Smooth muscle cell (in vitro differentiated cells): ENCODE measurements at regions not wholly inside any gene's neighbourhood (a gene's known extent, or its start where the extent isn't known, plus 50 kb on each side); places are given as distances from the start of the nearest gene placed in this dataset.

ENCODE experiments used
- DNase-seq: peaks from one replicate; lab custom pipeline; 2025; ENCODE audit not compliant: unreplicated experiment; lab: John Stamatoyannopoulos, UW
- H2AFZ ChIP-seq: fragments of 200-600 bp; sonication (generic); 2 replicates; pipeline ENCODE4 v1.6.0; 2016; ENCODE audit warnings: antibody characterized with exemption, low read depth, mild to moderate bottlenecking
- H3F3A ChIP-seq: fragments of 200-600 bp; sonication (generic); 2 replicates; pipeline ENCODE4 v1.6.0; 2017; ENCODE audit warnings: antibody characterized with exemption, low read depth
- H3K27ac ChIP-seq: fragments of 200-600 bp; sonication (generic); 2 replicates; pipeline ENCODE4 v1.5.1; 2016; ENCODE audit warnings: low read depth, mild to moderate bottlenecking
- H3K27me3 ChIP-seq: fragments of 200-600 bp; sonication (generic); 2 replicates; pipeline ENCODE4 v1.6.1; 2016; ENCODE audit warnings: low read depth, mild to moderate bottlenecking
- H3K36me3 ChIP-seq: fragments of 200-600 bp; sonication (generic); 2 replicates; pipeline ENCODE4 v1.5.1; 2016; ENCODE audit warnings: low read depth
- H3K4me1 ChIP-seq: fragments of 200-600 bp; sonication (generic); 2 replicates; pipeline ENCODE4 v1.5.1; 2016; ENCODE audit warnings: low read depth
- H3K4me2 ChIP-seq: fragments of 200-600 bp; sonication (generic); 2 replicates; pipeline ENCODE4 v1.6.0; 2016; ENCODE audit warnings: mild to moderate bottlenecking
- H3K4me3 ChIP-seq: fragments of 200-600 bp; sonication (generic); 2 replicates; pipeline ENCODE4 v1.5.1; 2016; ENCODE audit warnings: mild to moderate bottlenecking
- H3K79me2 ChIP-seq: fragments of 200-600 bp; sonication (generic); 2 replicates; pipeline ENCODE4 v1.6.0; 2016; ENCODE audit warnings: low read depth, mild to moderate bottlenecking
- H3K9ac ChIP-seq: fragments of 200-600 bp; sonication (generic); 2 replicates; pipeline ENCODE4 v1.6.0; 2016; ENCODE audit warnings: low read depth
- H3K9me3 ChIP-seq: fragments of 200-600 bp; sonication (generic); replicated peaks from 2 replicates; pipeline ENCODE4 v1.5.1; 2016; ENCODE audit warnings: low read depth
- H4K20me1 ChIP-seq: fragments of 200-600 bp; sonication (generic); 2 replicates; pipeline ENCODE4 v1.6.0; 2016; ENCODE audit warnings: low read depth
- CTCF ChIP-seq: fragments of 200-600 bp; sonication (generic); IDR thresholded peaks from 2 replicates; pipeline ENCODE4 v1.5.1; 2017; ENCODE audit warnings: borderline replicate concordance, mild to moderate bottlenecking, antibody characterized with exemption; ENCODE audit not compliant: insufficient read depth, poor library complexity, severe bottlenecking
- WGBS: methylation state at CpG from one replicate; pipeline ENCODE4 v1.1.7; 2016; ENCODE audit warnings: low lambda C conversion rate; 5-methylcytosine and 5-hydroxymethylcytosine counted together

GRCh38 chr14:38868399-38869290, 234.4 kb downstream of the SEC23A start:
- TF ChIP-seq CTCF, result no peak
- Histone ChIP-seq H3K79me2 (no peaks in the 10 kb centered on the region), H3K4me2 (no peak overlapping the region), H3K9ac (no peak overlapping the region), H3K4me1 (peaks cover 8% of the 10 kb centered on the region), H3K27ac (no peak overlapping the region), H3F3A (no peaks in the 10 kb centered on the region), H3K27me3 (no peaks in the 10 kb centered on the region), H3K9me3 (no peaks in the 10 kb centered on the region), H3K4me3 (peak overlapping the region; percentile 32), H3K36me3 (no peaks in the 10 kb centered on the region), H4K20me1 (no peaks in the 10 kb centered on the region), H2AFZ (peak overlapping the region; percentile 45)
- no peak for DNase-seq
- 70% methylated on average over 6 of the region's 6 CpGs for WGBS

DNA sequence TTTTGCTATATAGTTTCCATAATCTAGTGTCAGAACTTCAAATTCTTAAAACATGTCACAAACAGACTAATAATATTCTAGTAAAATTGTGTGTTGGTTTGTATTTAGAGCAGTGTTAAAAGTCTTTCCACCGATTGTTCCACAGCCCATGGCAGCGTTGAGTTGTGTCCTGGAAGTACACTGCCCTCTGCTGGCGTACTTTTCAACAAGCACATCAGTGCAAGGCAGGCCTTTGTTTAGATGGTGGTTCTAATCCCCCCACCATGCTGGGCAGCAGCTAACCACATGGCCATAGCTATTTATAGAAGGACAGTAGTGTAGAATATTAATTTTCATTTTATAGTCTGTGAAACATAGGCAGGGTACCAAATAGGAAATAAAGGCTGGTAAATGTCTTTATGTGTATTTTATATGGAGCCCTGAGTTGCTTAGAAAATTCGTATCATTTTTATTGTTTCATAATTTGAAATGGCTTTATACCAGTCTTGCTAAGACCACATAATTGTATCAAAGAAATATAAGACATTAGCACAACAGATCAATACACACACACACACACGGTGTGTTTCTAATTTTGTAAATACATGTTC, 235.4 kb downstream of the SEC23A start:
- no peaks in the 10 kb centered on the region for H3K27me3 ChIP-seq
- no peak overlapping the region for H3K9ac ChIP-seq
- H3K4me2 ChIP-seq, result no peak overlapping the region
- TF ChIP-seq CTCF, result peak; percentile 85
- H3F3A ChIP-seq, result no peaks in the 10 kb centered on the region
- peaks cover 8% of the 10 kb centered on the region for H3K4me1 ChIP-seq
- no peaks in the 10 kb centered on the region for H4K20me1 ChIP-seq
- no peak overlapping the region for H3K27ac ChIP-seq
- no peak overlapping the region for H3K4me3 ChIP-seq
- H2AFZ ChIP-seq, result no peak overlapping the region
- WGBS, result 41% methylated on average over 5 of the region's 5 CpGs
- no peaks in the 10 kb centered on the region for H3K9me3 ChIP-seq
- H3K79me2 ChIP-seq, result no peaks in the 10 kb centered on the region
- no peaks in the 10 kb centered on the region for H3K36me3 ChIP-seq
- peak; percentile 16 for DNase-seq

DNA sequence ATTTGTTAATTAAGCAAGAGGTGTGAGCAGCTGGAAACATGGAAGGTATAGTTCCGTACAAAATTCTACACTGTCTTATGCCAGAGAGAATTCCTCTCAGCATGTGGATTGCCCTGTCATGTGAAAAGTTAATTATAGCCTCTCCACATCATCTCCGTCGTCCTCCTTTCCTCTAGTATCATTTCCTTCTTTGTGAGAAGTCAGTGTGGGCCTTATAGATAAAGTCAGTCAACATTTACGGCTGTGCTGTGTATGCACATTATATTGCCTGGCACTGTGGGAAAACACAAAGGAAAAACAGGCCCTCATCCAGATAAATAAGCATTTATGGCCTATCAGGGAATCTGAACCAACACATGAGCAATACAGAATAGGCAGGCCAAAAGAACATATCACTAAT, 236.6 kb downstream of the SEC23A start:
- WGBS, result 40% methylated on average over 4 of the region's 4 CpGs
- Histone ChIP-seq H3K27ac (no peak overlapping the region), H3K9ac (no peak overlapping the region), H3K4me3 (no peak overlapping the region), H2AFZ (peak overlapping the region; percentile 32), H3K79me2 (no peaks in the 10 kb centered on the region), H4K20me1 (no peaks in the 10 kb centered on the region), H3K36me3 (no peaks in the 10 kb centered on the region), H3K9me3 (no peaks in the 10 kb centered on the region), H3F3A (no peaks in the 10 kb centered on the region), H3K4me2 (no peak overlapping the region), H3K4me1 (peaks cover 8% of the 10 kb centered on the region), H3K27me3 (no peaks in the 10 kb centered on the region)
- no peak for TF ChIP-seq CTCF
- DNase-seq, result no peak

- Histone ChIP-seq H3K4me3 (no peak overlapping the region), H3K36me3 (no peaks in the 10 kb centered on the region), H3K27me3 (no peaks in the 10 kb centered on the region), H3K79me2 (no peaks in the 10 kb centered on the region), H3K9ac (no peak overlapping the region), H2AFZ (no peak overlapping the region), H3K4me1 (no peaks in the 10 kb centered on the region), H3F3A (no peaks in the 10 kb centered on the region), H3K27ac (no peak overlapping the region), H3K9me3 (no peaks in the 10 kb centered on the region), H4K20me1 (no peaks in the 10 kb centered on the region), H3K4me2 (no peak overlapping the region)
- DNase-seq, result no peak
- 100% methylated on average over 1 of the region's 1 CpG for WGBS
- no peak for TF ChIP-seq CTCF
Measured at GRCh38 chr14:38862366-38862765, 240.7 kb downstream of the SEC23A start.
